Common myeloid progenitor, CD34-positive (primary cell): ENCODE measurements at regions not wholly inside any gene's neighbourhood (a gene's known extent, or its start where the extent isn't known, plus 50 kb on each side); places are given as distances from the start of the nearest gene placed in this dataset.

ENCODE experiments used
- CTCF ChIA-PET: fragments of 350-600 bp; sonication (Branson Sonifier 250); formaldehyde crosslinking; loops from one replicate; lab custom pipeline; 2021; ENCODE audit warnings: antibody characterized with exemption; lab: Charles Lee
- POLR2A ChIA-PET: fragments of 350-600 bp; sonication (Branson Sonifier 250); formaldehyde crosslinking; loops from one replicate; lab custom pipeline; 2021; ENCODE audit warnings: antibody characterized with exemption; lab: Charles Lee
- DNase-seq, 3 donors: peaks; one replicate each; pipeline versions ENCODE4 v3.0.0 to v3.0.0-alpha.2; 2013
- H3K27ac ChIP-seq, 2 experiments: 1 replicate in 1 of 2; 2 replicates in 1 of 2; pipeline ENCODE4 v1.7.0; 2013; ENCODE audit warnings: inconsistent platforms in 2 of 2, low read length in 2 of 2, mild to moderate bottlenecking in 2 of 2, low read depth in 1 of 2, moderate library complexity in 1 of 2; ENCODE audit not compliant: severe bottlenecking in 2 of 2, insufficient read depth in 1 of 2, poor library complexity in 1 of 2
- H3K27me3 ChIP-seq, 5 experiments: replicated peaks in 2 of 5; 1 replicate in 3 of 5; 2 replicates in 2 of 5; pipeline versions ENCODE4 v1.6.1 to v1.7.0; 2013; ENCODE audit warnings: low read length in 4 of 5, mild to moderate bottlenecking in 2 of 5, moderate library complexity in 2 of 5, inconsistent platforms in 1 of 5; ENCODE audit not compliant: insufficient read depth in 5 of 5, control insufficient read depth in 4 of 5
- H3K36me3 ChIP-seq, 4 experiments: 1 replicate in 2 of 4; 2 replicates in 2 of 4; pipeline versions ENCODE4 v1.6.1 to v1.7.0; 2013; ENCODE audit warnings: low read length in 3 of 4, control low read depth in 1 of 4, mild to moderate bottlenecking in 1 of 4; ENCODE audit not compliant: control insufficient read depth in 4 of 4, insufficient read depth in 4 of 4
- H3K4me1 ChIP-seq, 4 experiments: 1 replicate in 3 of 4; 2 replicates in 1 of 4; pipeline versions ENCODE4 v1.6.1 to v1.7.1; 2013; ENCODE audit warnings: low read length in 3 of 4, mild to moderate bottlenecking in 3 of 4, control low read depth in 1 of 4, inconsistent platforms in 1 of 4, moderate library complexity in 1 of 4; ENCODE audit not compliant: control insufficient read depth in 4 of 4, insufficient read depth in 4 of 4; ENCODE audit errors: control extremely low read depth in 1 of 4
- H3K4me3 ChIP-seq, 7 experiments: 1 replicate in 4 of 7; 2 replicates in 3 of 7; pipeline versions ENCODE4 v1.5.1 to v1.7.0; 2013; ENCODE audit warnings: mild to moderate bottlenecking in 7 of 7, low read length in 6 of 7, moderate library complexity in 6 of 7, inconsistent platforms in 2 of 7, low read depth in 2 of 7, control low read depth in 1 of 7; ENCODE audit not compliant: insufficient read depth in 4 of 7, control insufficient read depth in 1 of 7; ENCODE audit errors: extremely low read depth in 1 of 7
- H3K9me3 ChIP-seq, 5 experiments: 1 replicate in 4 of 5; 2 replicates in 1 of 5; pipeline versions ENCODE4 v1.6.1 to v1.7.1; 2013; ENCODE audit warnings: low read length in 4 of 5, mild to moderate bottlenecking in 2 of 5, inconsistent platforms in 1 of 5, low read depth in 1 of 5, moderate library complexity in 1 of 5; ENCODE audit not compliant: control insufficient read depth in 4 of 5, insufficient read depth in 2 of 5; ENCODE audit errors: control extremely low read depth in 1 of 5
- WGBS: methylation state at CpG from one replicate; pipeline ENCODE4 v1.1.5; 2013; ENCODE audit not compliant: insufficient coverage; 5-methylcytosine and 5-hydroxymethylcytosine counted together

DNA sequence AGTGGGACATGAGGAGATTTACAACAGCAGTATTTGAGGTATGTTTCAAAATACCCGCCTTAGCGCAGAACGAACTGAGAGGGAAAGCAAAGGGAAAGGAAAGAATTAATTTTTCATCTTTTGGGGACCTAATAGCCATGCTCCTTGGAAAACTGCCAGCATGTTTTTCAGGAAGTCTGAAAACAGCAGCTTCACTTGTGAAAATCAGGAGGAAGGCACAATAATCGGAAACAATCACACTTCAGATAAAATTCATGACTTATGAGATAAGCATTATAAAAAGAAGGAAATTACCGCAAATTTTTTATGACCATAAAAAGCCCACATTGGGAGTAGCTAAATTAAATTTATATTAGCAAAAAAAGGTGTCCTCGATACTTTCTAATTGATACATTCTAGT lies 541.1 kb downstream of the HAO1 start:
- POLR2A ChIA-PET = no interaction called here
- CTCF ChIA-PET = interaction anchor here (0.7 to 1.1 kb wide), 3 partner anchors 24 to 1324 kb away, joined by 3 read pairs; no protein-coding TSS in a partner anchor
- H3K36me3 ChIP-seq = no peaks in the 10 kb centered on the region
- DNase-seq = peak; percentile 13 to 19 (median 17)
- peak overlapping the region in 1 of 7 experiments; percentile 24 for H3K4me3 ChIP-seq
- H3K27me3 ChIP-seq = peaks cover 0 to 58% (median 34%) of the 10 kb centered on the region in 5 experiments
- no peaks in the 10 kb centered on the region for H3K9me3 ChIP-seq
- H3K27ac ChIP-seq = no peak overlapping the region
- peaks cover 0 to 9% (median 0%) of the 10 kb centered on the region in 4 experiments for H3K4me1 ChIP-seq
- 10% methylated on average over 3 of the region's 6 CpGs for WGBS

GRCh38 chr20:7399575-7399974 lies 540.7 kb downstream of the HAO1 start:
- Histone ChIP-seq H3K4me3 (no peak overlapping the region), H3K36me3 (no peaks in the 10 kb centered on the region), H3K27me3 (peaks cover 0 to 61% (median 34%) of the 10 kb centered on the region in 5 experiments), H3K27ac (no peak overlapping the region), H3K4me1 (peaks cover 0 to 9% (median 0%) of the 10 kb centered on the region in 4 experiments), H3K9me3 (no peaks in the 10 kb centered on the region)
- ChIA-PET POLR2A (no interaction called here), CTCF (interaction anchor here (0.7 to 1.1 kb wide), 3 partner anchors 24 to 1323 kb away, joined by 3 read pairs; no protein-coding TSS in a partner anchor)
- DNase-seq = peak in 1 of 3 donors; percentile 1
- WGBS = 33% methylated on average over 3 of the region's 3 CpGs

GRCh38 chr20:7406671-7407070 lies 533.6 kb downstream of the HAO1 start:
- Histone ChIP-seq H3K4me3 (no peak overlapping the region), H3K9me3 (no peaks in the 10 kb centered on the region), H3K27me3 (peaks cover 0 to 20% (median 18%) of the 10 kb centered on the region in 5 experiments), H3K4me1 (no peaks in the 10 kb centered on the region), H3K36me3 (no peaks in the 10 kb centered on the region), H3K27ac (no peak overlapping the region)
- whole genome bisulfite sequencing = 100% methylated on average over 1 of the region's 1 CpG
- ChIA-PET CTCF (interaction anchor here (0.7 kb wide), 1 partner anchor 1316 kb away, joined by 3 read pairs; no protein-coding TSS in a partner anchor), POLR2A (no interaction called here)
- DNase-seq = no peak

DNA sequence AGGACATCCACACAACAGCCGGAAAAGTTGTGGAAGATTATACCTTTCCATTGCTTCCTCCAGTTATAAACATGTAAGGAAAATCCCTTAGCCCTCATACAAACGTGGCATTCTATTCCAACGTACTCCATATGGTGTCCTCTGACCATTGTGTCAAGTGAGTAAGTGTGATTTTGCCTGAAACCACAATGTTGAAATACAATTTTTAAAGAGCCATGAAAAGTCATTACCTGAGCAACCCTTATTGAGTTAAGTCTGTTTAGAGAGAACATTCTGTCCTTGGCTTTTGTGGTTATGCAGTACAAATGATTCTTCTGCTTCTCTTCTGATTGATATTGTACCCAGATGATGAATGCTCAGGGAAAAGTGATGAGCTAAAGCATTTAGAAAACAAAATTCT lies 530.1 kb downstream of the HAO1 start:
- H3K36me3 ChIP-seq = no peaks in the 10 kb centered on the region
- H3K4me1 ChIP-seq = no peaks in the 10 kb centered on the region
- no peak overlapping the region for H3K4me3 ChIP-seq
- H3K9me3 ChIP-seq = no peaks in the 10 kb centered on the region
- DNase-seq = no peak
- ChIA-PET POLR2A (no interaction called here), CTCF (no interaction called here)
- H3K27me3 ChIP-seq = peaks cover 0 to 6% (median 2%) of the 10 kb centered on the region in 5 experiments
- H3K27ac ChIP-seq = no peak overlapping the region
- 90% methylated on average over 2 of the region's 3 CpGs for WGBS

DNA sequence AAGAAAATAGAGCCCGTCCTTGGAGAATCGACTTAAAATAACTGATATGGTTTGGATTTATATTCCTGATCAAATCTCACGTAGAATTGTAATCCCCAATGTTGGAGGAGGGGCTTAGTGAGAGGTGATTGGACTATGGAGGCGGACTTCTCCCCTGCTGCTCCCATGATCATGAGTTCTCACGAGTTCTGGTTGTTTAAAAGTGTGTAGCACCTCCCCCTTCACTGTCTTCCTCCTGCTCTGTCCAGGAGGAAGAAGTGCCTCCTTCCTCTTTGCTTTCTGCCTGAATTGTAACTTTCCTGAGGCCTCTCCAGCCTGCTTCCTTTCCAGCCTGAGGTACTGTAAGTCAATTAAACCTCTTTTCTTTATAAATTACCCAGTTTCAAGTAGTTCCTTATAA lies 529.2 kb downstream of the HAO1 start:
- CTCF ChIA-PET = no interaction called here
- DNase-seq = no peak
- H3K4me3 ChIP-seq = no peak overlapping the region
- H3K27me3 ChIP-seq = peaks cover 0 to 6% (median 2%) of the 10 kb centered on the region in 5 experiments
- no peaks in the 10 kb centered on the region for H3K36me3 ChIP-seq
- no peaks in the 10 kb centered on the region for H3K4me1 ChIP-seq
- POLR2A ChIA-PET = no interaction called here
- 80% methylated on average over 5 of the region's 5 CpGs for WGBS
- no peaks in the 10 kb centered on the region for H3K9me3 ChIP-seq
- H3K27ac ChIP-seq = no peak overlapping the region

GRCh38 chr20:7415427-7415826 lies 524.8 kb downstream of the HAO1 start:
- POLR2A ChIA-PET = no interaction called here
- Histone ChIP-seq H3K9me3 (no peaks in the 10 kb centered on the region), H3K4me3 (no peak overlapping the region), H3K36me3 (no peaks in the 10 kb centered on the region), H3K4me1 (no peaks in the 10 kb centered on the region), H3K27me3 (peaks cover 0 to 2% (median 0%) of the 10 kb centered on the region in 5 experiments), H3K27ac (no peak overlapping the region)
- DNase-seq = no peak
- CTCF ChIA-PET = no interaction called here

GRCh38 chr20:7416382-7416781 lies 523.9 kb downstream of the HAO1 start:
- no peak for DNase-seq
- Histone ChIP-seq H3K9me3 (no peaks in the 10 kb centered on the region), H3K27ac (no peak overlapping the region), H3K4me3 (no peak overlapping the region), H3K27me3 (peaks cover 0 to 2% (median 0%) of the 10 kb centered on the region in 5 experiments), H3K36me3 (no peaks in the 10 kb centered on the region), H3K4me1 (no peaks in the 10 kb centered on the region)
- CTCF ChIA-PET = interaction anchor here (1.5 kb wide), 1 partner anchor 10 kb away, joined by 3 read pairs; no protein-coding TSS in a partner anchor
- POLR2A ChIA-PET = no interaction called here
